HG02763 (cell line): ENCODE measurements at regions not wholly inside any gene's neighbourhood (a gene's known extent, or its start where the extent isn't known, plus 50 kb on each side); places are given as distances from the start of the nearest gene placed in this dataset.

Source experiments
- ATAC-seq: cut with Tn5 transposase; IDR thresholded peaks from one replicate; pipeline ENCODE4 v1.9.1; 2021; ENCODE audit warnings: mild to moderate bottlenecking, moderate library complexity; ENCODE audit not compliant: unreplicated experiment

DNA sequence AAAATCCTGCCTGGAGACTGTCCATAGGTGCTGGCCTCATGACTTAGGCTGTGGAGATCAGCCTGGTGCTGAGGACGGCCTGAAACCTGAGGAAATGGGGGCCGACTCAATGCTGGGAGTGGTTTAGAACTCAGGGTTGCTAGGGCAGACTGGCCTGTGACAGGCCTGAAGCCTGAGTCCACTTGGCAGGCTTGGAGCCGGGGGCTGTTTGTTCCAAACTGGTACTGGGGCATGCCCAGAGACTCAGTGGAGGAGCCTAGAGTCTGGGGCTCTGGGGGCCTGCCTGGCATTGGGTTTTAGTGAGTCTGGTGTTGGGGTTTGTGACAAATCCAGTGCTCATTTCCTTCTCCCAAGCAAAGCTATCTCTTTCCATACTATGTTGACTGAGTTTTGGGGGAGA is 489.7 kb upstream of the CNKSR2 start:
- ATAC-seq: no peak

DNA sequence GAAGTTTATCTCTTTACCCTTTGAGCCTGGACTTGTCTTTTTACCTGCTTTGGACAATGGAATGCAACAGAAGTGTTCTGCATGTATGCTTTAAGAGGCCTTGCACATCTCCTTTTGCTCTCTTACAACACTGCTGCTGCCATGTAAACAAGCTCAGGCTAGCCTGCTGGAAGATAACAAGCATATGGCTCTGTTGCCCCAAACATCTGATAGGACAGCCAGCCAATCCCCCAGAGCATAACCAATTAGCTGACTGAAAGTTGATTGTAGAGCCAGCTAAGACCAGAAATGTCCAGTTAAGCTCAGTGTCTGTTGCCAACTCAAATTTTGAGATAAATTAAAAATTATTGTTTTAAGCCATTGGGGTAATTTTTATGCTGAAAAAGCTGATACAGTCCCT is 510.6 kb upstream of the CNKSR2 start:
- ATAC-seq: no peak

DNA sequence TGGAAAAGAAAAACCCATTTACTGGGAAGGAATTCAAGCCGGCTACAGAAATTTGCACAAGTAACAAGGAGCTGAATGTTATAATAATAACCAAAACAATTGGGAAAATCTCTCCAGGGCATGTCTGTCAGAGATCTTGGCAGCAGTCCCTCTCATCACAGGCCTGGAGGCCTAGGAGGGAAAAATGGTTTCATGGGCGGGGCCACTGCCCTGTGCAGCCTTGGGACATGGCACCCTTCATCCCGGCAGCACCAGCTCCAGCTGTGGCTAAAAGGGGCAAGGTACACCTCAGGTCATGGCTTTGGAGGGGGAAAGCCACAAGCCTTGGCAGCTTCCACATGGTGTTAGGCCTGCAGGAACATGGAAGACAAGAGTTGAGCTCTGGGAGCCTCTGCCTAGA is 513.1 kb upstream of the CNKSR2 start:
- no peak for ATAC-seq

DNA sequence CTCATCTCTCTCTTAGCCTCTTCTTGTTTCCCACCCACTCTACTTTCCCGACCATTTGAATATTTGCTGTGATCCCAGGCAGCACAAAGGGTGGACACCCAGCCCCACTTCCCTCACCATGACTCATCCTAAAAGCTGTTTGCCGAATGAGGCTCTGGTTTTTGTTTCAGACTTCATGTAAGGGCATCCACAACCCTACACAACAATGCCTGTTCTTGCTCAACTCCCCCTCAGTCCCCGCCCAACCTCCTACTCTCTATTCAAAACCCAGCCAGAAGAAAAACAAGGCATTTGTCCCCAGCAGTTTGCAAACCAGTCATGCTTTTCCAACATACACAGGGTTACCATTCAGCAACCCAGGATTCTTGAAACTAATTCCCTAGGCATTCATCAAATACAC is 516.5 kb upstream of the CNKSR2 start:
- ATAC-seq: no peak

DNA sequence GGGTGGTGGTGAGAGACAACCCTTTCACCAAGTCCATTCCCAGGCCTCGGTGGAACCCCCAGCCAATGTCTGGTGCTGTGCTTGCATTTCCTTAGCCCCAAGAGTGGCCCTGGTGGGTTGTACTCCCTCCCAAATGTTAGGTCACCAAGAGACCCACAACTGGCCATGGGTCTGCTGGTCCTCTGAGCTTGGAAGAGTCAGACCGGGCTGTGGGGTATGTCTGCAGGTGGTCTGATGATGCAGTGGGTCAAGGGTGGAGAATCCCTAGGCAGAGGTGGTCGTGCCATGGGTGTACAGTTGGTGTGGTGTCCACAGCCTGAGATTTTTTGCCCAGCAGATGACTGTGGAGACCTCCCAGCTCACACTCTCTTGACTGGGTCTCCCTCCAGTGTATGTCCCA is 535.7 kb upstream of the CNKSR2 start:
- no peak for ATAC-seq

DNA sequence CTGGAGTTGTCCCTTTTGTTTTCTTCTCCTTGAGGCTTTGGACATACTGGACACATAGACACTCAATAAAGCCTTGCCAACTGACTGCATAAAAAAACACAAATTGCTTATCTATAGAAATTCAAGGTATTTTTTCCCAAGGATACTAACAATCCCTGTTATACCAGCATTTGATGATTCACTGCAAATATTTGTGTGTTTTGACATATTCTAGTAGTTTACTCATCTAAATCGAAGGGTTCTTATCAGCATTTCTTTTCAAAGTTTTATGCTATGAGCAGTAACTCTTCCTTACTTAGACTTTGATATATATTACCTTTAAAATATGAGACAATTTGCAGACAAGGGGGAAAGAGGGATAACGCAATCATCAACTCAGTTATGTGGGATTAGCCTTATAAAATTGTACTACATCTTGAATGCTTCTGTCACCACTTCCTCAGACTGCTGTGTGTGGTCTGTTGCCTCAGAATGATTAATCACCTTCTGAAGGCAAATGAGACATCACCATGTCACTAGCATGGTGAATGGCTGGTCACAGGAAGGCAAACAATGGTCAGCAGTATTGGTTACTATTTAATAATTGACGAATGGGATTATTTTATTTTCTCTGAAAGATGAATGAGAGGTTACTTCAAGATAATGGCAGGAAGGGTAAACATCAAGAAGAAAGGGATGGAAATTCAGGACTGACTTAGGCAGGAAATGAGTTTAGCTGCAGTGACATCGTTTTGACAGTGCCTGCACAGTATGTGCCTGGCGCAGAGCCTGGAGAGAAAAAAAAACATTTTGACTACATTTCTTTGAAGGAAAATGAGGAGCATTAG is 544.3 kb upstream of the CNKSR2 start:
- ATAC-seq: no peak

DNA sequence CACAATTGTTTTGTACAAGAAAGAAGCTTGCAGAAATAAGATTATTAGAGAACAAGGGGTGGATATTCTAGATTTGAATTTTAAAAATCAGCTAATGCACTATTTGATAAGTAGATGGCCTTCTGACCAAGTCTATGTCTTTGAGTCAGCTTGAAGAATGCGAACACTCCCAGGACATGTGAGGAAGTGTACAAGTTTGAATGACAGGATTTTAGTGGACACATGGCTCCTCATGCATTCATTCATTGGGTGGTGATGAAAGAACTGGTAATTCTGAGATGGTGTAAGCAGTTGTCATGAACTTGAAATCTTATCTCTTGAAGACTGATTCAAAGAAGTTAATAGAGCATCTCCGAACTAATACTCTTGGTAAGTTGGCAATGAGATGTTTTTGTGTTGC is 548.2 kb upstream of the CNKSR2 start:
- no peak for ATAC-seq

DNA sequence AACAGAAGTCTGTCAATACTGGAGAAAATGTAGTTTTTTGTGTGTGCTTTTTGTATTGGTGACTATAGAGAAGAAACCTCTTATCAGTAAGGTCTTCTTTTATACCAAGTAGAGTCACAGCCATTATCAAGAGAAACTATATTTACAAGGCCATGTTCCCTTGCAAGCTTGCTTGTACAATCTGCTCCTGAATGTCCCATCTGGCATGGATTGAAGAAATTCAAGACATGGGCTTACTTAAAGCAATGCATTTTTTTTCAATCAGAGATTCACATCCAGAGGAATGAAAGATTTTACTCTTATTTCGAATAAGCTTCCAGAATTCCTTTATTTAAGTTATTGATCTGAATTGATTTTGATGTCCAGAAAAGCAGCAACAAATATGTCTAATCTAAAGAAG is 537.3 kb upstream of the RPS6KA3 start:
- no peak for ATAC-seq

DNA sequence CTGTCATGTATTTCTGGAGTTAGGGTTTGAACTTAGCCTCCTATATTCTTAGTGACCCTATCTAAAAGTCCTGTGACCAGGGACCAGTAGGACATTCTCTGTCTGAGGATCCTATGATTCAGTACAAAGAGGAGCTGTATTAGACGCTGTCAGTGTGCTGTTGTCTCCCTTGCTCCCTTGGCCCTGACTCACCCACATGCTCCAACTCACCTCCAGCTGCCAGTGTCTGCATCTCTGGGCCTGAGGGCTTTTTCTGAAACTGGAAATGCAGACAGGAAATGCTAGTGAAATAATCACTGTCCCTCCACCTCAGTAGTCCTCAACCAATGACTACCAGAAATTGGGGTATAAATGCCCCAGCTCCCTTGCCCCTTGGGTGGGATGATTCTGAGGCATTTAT is 535.3 kb upstream of the RPS6KA3 start:
- no peak for ATAC-seq

DNA sequence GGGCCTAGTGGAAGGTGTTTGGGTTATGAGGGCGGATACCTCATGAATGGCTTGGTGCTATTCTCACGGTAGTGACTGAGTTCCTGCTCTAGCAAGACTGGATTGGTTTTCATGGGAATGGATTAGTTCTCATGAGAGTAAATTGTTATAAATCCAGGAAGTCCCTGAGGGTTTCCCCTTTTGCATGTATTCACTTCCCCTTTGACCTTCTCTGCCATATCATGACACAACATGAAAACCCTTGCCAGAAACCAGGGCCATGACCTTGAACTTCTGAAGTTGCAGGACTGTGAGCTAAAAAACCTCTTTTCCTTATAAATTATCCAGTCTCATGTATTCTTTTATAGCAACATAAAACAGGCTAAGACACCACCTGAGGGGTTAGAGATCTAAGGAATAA is 529.7 kb upstream of the RPS6KA3 start:
- no peak for ATAC-seq

DNA sequence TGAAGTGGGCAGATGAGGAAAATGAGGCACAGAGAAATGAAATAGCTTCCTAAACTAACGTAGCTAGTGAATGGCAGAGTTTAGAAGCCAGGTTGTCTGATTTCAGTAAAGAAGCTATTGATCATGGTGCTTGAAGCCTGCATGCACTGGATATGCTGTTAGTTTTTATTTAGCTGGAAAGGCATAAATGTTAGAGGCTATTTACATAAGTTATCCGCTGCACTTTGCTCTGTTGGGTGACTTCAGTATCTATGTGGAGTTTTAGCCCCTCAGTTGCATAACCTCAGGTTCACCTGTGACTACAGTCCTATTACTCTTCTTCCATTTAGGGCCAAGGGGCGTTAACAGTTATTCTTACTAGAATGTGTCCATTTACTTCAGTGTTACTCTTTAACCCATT is 522.4 kb upstream of the RPS6KA3 start:
- ATAC-seq: no peak

DNA sequence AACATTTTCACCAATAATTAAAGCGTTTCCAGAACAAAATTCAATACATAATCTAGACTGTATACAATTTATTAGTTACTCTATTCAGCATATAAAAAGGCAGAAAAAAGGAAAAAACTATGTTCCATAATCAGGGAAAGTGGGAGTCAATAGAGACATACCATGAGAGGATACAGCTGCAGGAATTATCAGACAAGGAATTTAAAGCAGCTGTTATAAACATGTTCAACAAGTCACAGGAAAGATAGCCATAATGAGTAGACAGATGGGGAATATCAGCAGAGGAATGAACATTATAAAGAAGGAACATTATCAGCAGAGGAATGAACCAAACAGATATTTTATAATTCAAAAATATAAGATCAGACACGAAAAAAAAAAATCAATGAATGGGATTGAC is 500.6 kb upstream of the RPS6KA3 start:
- no peak for ATAC-seq

DNA sequence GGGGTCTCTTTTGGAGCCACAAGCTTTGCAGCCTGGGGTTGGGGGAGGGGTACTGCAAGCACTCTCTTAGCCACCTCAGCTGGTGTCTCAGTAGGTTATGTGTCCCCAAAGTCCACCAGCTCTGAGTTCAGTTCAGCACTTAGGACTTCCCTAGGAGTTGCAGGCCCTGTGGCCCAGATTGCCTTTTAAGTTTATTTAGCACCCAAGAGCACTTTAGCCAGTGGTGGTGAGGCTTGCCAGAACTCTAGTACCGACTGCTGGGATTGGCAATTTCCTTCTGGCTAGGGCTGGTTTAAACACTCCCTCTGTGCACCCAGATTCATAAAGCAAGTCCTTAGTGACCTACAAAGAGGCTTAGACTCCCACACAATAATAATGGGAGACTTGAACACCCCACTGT is 489.9 kb upstream of the RPS6KA3 start:
- no peak for ATAC-seq

DNA sequence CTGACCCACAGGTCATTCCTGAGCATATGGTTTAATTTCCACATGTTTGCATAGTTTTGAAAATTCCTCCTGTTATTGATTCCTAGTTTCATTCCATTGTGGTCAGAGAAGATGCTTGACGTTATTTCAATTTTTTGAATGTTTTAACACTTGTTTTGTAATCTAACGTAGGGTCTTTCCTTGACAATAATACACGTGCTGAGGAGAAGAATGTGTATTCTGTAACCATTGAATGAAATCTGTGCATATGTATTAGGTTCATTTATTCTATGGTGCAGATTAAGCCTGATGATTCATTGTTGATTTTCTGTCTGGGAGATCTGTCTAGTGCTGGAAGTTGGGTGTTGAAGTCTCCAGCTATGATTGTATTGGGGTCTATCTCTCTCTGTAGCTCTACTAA is 486.4 kb upstream of the RPS6KA3 start:
- ATAC-seq: no peak

DNA sequence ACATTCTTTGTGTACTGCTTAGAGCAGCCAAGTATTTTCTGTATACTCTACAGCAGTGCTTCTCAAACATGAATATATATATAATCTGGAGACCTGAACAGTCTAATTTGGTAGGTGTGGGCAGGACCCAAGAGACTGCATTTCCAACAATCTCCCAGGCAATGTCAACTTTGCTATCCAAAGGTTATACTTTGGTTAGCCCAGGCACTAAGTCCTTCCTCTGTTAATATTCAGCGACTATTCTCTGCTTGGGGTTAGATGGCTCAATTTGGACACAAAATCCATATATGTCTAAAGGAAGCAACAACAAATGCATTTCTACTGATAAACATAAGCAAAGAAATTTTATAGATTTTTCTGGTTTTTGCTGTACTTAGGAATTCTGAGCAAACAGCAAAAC is 480.0 kb upstream of the RPS6KA3 start:
- ATAC-seq: no peak

DNA sequence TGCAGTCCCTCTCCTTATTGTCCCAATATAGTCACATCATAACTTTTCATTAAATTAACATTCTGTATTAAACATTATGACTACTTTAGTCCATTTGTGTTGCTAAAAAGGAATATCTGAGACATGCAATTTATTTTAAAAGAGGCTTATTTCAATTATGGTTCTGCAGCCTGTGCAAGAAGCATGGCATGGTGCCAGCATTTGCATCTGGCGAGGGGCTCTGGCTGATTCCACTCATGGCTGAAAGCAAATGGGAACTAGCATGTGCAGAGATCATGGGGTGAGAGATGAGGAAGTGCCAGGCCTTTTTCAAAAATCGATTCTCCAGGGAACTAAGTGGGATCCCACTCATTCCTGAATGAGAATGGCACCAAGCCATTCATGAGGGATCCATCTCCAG is 476.3 kb upstream of the RPS6KA3 start:
- ATAC-seq: no peak

DNA sequence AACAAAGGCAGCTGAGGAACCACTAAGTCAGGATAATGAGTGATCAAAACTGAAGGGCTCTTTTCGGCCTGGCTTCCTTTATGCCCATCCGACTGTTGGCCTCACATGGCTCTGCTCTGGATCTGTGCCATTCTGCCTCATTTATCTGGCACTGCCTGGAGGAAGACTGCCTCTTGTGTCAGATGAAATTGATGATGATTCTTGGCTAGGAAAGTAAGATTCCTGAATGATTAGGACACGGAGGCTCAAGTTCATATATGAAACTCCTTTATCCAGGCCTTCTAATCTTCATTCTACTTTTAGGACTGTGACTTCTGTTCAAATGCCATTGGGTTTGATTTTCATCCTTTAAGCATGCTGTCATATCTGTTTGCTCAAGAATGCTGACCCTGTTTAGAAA is 475.4 kb upstream of the RPS6KA3 start:
- no peak for ATAC-seq

DNA sequence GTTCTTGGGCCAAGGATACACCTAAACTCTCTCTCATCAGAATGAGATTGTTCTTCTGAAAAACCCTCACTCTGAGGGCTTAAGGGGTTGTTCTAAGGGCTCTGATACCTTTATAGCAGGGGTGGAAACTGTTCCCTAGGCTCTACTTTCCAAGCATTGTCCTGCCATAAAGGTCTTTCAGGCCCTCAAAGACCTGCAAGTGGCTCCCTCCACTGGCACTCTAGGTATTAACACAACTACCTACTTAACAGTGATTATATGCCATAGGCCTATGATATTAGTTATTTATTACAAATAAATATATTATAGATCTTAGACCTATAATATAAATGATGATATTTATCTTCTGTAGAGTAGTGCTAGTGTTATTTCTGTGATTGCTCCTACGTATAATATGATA is 473.7 kb upstream of the RPS6KA3 start:
- no peak for ATAC-seq

DNA sequence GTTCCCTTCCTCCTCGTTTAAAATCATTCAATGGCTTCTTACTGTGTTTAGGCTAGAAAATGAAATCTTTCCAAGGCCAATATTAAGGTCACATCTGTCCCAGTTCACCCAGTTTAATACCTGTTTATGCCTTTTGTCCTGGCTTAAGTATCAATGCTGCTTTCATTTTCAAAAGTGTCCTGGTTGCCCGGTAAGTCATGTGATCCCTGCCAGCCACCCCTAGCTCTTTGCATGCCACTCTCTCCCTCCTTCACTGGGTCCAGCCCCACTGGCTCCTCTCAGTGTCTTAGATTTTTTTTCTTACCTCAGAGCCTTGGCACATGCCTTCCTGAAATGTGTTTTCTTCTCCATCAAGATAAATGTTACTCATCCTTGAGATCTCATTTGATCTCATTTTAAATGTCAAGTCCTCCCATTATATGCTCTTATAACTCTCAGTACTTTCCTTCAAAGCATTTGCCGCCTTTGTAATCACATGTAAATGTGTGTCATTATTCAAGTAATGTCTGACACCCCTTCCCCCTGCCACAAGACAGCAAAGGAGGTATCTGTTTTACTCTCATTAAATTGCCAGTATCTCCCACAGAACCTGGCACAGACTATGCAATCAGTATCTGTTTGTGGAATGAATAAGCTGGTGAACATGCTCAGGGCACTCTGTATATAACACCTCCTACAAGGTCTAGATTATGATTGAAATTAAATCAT is 472.5 kb upstream of the RPS6KA3 start:
- ATAC-seq: no peak

DNA sequence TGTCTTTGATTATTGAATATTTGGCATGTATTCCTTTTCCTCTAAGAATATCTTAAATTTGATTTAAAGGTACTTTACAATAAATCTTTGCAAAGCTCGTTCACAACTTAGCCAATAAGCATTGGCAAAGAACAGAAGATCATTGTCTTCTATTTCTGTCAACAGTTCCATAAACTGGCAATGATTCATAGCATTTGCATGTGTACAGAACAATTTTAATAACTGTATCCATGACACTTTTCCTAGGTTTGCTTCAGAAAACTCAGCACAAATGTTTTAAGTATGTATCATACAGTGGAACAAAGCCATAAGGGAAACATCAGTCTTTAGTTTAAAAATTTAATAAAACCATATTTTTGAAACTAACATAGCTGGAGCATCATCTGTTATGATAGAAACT is 462.7 kb upstream of the RPS6KA3 start:
- ATAC-seq: no peak

DNA sequence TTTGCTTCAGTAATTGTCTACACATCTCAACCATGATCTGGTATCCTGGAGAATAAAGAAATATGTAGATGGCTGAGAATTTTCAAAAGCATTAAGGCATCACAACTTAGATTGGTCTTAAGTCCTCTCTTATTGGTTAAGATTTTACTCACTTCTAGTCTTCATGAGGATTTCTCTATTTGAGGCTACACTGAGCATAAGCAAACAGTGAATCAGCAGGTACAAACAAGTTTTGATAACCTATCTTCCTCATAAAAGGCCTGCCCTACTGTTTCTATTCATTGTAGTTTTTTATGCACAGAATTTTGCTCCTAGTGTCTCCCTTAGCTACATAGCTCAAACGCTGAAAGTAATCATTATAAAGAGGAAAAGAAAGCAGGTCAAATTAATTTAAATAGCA is 460.7 kb upstream of the RPS6KA3 start:
- no peak for ATAC-seq

DNA sequence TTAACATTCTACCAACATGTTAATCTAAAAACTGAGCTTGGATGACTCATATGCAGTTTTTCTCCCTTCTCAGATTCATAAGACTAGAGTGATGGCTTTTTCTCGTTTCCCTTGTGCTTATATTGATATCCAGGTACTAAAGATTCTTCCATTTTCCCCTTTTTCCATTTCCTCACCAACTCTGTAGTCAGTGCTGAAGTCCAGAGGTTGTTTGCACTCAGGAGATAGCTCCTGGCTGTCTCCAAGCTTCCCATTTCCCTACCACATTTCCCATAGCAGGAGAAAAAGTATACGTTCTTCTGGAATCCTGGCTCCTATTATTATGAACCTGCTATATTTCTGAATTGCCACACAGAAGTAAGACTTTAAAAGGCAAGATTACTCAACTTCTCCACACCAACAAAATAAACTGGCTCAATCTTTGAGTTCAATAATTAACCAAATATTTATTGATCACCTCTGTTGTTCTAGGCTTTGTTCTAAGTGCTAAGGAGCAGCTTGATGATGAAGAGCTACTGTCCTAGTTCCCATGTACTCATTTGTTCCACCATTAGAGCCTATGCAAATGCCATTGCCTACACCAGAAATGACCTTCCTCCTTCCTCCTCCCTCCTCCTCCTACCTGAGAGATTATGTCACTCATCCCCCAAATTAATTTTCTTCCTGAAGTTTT is 454.4 kb upstream of the RPS6KA3 start:
- no peak for ATAC-seq
